ENCODE measurements at regions not wholly inside any gene's neighbourhood (a gene's known extent, or its start where the extent isn't known, plus 50 kb on each side); places are given as distances from the start of the nearest gene placed in this dataset.

DNA sequence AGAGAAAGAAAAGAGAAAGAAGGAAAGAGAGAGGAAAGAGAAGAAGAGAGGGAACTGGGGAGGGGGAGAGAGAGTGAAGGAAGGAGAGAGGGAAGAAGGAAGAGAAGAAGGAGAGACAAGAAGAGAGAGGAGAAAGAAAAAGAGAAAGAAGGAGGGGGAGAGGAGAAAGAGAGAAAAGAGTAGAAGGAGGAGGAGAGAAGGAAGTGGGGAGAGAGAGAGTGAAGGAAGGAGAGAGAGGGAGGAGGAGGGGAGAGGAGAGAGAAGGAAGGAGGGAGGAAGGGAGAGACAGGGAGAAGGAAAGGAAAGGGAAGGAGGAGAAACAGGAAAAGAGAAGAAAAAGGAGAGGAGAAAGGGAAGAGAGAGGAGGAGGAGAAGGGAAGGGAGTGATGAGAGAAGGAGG lies 208.5 kb downstream of the MAF start:
- TF ChIP-seq CTCF (IDR thresholded peaks at IDR 0.05; ENCODE audit: insufficient read depth, low read depth, low read length) (no peak), EZH2 (IDR thresholded peaks at IDR 0.05; ENCODE audit: insufficient read depth, low read length) (no peak)
